ENCODE measurements at regions not wholly inside any gene's neighbourhood (a gene's known extent, or its start where the extent isn't known, plus 50 kb on each side); places are given as distances from the start of the nearest gene placed in this dataset.
"Not testable (repeated sequence)": the region's sequence is repeated elsewhere in the genome, so short reads cannot be mapped to it uniquely, and the experiment has no call there.

GRCh38 chr20:53800418-53800817, 206.8 kb upstream of the ZNF217 start:
- DNase-seq (ENCODE audit: low read depth in 2 of 2), result no peak

GRCh38 chr20:53797085-53797484, 203.4 kb upstream of the ZNF217 start:
- no peak for DNase-seq (ENCODE audit: low read depth in 2 of 2)

DNA sequence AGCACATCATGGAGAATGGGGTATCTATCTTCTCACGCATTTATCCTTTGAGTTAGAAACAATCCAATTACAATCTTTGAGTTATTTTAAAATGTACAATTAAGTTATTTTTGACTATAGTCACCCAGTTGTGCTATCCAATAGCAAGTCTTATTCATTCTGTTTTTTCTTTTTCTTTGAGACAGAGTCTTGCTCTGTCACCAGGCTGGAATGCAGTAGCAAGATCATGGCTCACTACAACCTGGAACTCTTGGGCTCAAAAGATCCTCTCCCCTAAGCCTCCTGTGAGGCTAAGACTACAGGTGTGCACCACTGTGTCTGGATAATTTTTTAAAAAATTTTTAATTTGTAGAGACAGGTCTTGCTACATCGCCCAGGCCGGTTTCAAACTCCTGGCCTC, 201.5 kb upstream of the ZNF217 start:
- DNase-seq (ENCODE audit: low read depth in 2 of 2), result no peak

DNA sequence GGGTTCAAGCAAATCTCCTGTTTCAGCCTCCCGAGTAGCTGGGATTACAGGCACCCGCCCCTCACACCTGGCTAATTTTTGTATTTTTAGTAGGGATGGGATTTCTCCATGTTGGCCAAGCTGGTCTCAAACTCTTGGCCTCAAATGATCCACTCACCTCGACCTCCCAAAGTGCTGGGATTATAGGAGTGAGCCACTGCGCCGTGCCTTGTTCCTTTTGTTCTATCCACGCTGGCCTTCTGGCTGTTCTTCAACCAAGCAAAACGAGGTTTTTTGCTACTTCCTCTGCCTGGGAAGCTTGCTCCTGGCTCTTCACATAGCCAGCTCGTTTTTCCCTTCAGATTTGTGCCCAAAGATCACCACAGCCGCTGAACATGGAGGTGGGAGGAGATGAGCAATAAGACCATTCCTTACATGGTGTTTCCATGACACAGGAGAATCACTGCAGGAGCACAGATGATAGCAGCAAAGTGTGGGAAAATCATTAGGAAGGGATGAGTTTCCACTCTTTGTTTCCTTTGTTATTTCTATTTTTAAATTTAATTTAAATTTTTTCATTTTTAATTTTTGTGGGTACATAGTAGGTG, 201.0 kb upstream of the ZNF217 start:
- DNase-seq (ENCODE audit: low read depth in 2 of 2), result no peak

DNA sequence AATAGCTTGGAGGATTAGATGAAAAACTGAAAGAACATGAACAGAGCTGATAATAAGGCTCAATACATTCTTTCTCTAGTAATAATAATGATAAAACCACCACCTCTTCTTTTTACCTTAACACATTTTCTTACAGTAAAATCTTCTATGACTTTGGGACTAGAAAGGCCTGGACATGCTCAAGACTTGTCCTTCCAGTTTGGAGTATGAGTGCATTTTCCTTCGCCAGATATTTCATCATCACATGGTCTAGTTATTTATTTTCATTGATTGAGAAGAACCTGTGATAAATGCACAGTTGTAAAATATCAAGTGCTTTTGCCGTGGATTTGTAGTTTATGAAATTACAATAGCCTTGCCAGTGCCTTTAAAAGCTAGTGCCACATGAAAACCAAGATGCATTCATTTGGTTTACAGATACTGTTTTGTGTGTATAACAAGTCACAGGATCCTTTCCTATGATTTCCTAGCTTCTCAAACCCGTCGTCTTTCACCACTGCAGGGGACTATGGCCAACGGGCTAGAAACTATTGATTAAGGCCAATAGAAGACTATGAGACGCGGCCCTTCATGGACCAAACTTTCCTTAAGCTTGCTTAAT, 200.2 kb upstream of the ZNF217 start:
- DNase-seq (ENCODE audit: low read depth in 2 of 2), result no peak

DNA sequence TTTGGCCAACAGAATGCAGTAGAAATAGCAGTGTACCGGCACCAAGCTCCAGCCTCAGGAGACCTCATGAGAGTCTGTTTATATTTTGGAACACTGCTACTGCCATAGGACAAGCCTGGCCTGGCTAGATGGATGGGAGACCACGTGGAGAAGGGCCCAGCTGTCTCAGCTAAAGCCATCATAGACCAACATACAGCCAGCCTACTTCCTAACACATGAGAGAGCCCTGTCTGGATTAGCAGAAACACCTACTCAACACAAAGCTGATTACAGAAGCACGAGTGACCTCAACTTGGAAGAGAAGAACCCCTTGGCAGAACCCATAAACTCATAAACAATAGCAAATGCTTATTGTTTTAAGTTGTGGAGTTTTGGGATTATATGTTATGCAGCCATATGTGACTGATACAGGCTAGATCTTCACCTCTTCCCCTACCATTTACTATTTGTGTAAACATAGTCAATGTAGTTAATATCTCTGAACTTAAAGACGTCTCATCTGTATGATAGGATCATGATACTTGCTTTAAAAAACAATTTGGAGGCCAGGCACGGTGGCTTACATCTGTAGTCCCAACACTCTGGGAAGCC, 199.4 kb upstream of the ZNF217 start:
- no peak for DNase-seq (ENCODE audit: low read depth in 2 of 2)

- no peak for DNase-seq (ENCODE audit: low read depth in 2 of 2)
These were observed 196.5 kb upstream of the ZNF217 start for GRCh38 chr20:53789989-53790675.

DNA sequence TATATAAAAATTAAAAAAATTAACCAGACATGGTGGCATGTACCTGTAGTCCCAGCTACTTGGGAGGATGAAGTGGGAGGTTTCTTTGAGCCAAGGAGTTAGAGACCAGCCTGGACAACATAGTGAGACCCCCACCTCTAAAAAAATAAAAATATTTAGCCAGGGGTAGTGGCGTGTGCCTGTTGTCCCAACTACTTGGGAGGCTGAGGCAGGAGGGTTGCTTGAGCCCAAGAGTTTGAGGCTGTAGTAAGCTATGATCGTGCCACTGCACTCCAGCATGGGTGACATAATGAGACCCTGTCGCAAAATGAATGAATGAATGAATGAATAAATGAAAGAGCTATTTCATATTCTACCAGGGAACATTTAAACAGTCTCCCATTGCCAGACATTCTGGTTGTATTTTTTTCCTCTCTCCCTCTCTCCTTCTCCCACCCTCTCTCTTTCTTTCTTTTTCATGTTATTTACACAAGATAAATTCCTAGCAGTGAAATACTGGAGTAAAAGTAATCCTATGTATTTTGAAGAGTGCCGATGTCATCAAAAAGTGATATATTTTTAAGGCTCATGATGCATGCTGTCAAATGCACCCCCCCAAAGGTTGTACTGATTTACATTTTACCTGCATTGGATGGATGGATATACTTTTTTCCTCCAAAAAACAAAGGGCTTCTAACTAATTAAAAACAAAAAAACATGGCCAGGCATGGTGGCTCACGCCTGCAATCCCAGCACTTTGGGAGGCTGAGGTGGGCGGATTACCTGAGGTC, 194.8 kb upstream of the ZNF217 start:
- no peak for DNase-seq (ENCODE audit: low read depth in 2 of 2)

DNA sequence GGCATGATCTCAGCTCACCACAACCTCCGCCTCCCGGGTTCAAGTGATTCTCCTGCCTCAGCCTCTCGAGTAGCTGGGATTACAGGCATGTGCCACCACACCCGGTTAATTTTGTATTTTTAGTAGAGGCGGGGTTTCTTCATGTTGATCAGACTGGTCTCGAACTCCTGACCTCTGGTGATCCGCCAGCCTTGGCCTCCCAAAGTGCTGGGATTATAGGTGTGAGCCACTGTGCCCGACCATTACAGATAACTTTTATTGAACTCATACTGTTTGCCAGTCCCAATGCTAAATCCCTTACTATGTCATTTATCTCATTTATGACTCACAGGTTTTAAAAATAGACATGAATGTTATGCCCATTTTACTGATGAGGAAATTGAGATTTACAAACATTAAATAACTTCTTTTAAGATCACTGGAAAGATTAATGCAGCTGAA, 193.9 kb upstream of the ZNF217 start:
- DNase-seq (ENCODE audit: low read depth in 2 of 2), result not testable (repeated sequence)

DNA sequence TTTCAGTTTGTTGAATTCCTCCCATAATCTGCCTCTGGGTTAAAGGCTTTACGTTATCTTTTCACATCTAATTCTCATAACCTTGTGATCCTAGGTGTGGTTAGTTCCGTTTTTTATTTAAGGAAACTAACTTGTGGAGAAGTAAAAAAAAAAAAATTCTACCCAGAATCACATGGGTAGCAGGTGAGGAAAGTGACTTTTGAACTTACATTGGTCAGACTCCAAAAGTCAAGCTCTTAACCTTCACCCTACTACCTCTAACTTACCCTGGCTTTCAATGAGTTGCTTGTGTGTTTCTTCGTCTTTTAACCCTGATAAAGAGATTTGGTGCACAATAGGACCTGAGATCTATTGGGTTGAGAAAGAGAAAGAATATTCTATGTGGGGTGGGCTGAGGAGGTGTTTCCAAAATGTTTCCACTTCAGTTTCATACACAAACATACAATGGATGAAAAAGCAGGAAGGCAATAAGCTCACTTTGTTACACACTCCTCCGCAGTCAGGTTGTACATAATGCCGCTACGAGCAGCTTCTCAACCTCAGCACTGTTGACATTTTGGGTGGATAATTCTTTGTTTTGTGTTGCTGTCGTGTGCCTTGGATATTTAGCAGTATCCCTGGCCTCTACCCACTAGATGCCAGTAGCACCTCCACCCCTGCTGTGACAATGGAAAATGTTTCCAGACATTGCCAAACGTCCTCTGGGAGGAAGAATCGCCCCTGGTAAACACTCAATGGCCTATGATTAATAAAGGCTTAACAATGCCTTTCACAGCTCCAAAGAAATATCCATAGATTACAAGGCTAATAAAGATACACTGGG, 193.0 kb upstream of the ZNF217 start:
- DNase-seq (ENCODE audit: low read depth in 2 of 2), result no peak

DNA sequence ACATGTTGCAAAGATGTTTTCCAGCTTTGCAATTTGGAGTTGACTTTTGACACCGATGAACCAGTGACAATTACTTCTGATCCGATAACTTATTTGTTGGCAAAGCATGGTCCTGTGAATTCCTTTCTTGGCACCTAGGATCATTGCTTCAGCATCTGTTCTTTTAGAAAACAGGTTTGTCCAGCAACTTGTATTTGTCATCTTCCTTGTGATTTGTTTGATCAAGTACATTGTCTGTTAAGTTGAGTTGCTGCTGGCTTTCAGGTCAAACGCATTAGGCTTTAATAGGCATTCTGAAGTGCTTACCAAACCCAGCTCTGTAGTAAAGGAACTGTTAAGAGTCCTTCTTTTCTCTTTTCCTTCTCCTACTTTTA, 192.4 kb upstream of the ZNF217 start:
- DNase-seq (ENCODE audit: low read depth in 2 of 2), result no peak

GRCh38 chr20:53785320-53785719, 191.7 kb upstream of the ZNF217 start:
- no peak for DNase-seq (ENCODE audit: low read depth in 2 of 2)

- no peak for DNase-seq (ENCODE audit: low read depth in 2 of 2)
These were observed 190.1 kb upstream of the ZNF217 start for GRCh38 chr20:53783768-53784167.

DNA sequence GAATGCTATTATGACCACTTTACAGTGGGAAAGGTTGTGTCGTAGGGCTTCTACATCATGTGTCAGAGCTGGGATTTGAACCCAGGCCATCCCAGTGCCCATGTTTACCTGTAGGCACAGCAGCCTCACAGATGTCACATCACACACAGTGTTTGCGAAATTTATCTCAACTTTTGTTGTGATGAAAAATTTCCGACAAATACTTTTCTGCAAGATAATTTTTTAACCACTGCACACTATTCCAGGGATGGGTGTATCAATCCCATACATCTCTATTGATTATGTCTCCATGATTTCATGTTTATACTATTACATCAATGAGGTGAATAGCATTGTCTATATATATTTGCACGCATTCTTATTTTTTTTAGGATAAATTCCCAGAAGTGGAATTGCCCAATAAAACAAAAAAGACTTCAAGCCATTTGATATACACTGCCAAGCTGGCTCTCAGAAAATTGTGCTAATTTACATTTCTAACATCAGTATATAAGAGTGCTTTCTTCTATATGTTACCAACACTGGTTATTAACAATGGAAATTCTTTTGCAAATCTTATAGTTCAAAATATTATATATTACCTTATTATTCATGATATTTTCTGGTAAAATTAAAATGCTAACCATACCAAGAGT, 189.1 kb upstream of the ZNF217 start:
- no peak for DNase-seq (ENCODE audit: low read depth in 2 of 2)

DNA sequence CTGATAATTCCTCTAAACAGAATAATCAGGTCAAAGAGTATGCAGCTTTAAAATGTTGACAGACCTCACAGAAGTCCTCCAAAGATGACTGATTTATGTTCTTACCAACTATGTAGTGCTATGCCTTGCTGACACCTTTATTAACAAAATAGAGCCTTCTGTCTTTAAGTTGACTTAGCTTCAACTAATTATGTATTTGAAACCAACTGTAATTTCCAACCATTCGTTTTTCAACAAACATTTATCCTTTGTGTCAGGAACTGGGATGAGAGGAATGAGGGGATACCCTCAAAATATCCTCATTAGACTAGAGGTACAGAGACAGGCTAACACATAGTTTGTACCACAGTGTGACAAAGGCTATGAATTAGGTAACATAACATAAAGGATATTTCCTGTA, 186.2 kb upstream of the ZNF217 start:
- no peak for DNase-seq (ENCODE audit: low read depth in 2 of 2)

DNA sequence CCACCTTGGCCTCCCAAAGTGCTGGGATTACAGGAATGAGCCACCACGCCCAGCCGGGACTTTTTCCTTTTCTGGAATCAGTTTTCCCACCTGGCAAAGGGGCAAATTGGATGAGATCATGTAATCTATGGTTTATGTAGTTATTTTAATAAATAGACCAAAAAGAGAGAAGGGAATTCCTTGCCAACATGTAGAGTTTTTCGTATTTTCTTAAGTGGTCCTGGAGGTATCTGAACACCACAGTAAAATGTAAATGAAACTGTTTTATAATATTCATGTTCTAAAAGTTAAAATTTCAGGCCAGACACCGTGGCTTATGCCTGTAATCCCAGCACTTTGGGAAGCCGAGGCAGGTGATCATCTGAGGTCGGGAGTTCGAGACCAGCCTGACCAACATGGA, 185.1 kb upstream of the ZNF217 start:
- DNase-seq (ENCODE audit: low read depth in 2 of 2), result no peak

- no peak for DNase-seq (ENCODE audit: low read depth in 2 of 2)
These were observed 184.4 kb upstream of the ZNF217 start for GRCh38 chr20:53778041-53778516.

DNA sequence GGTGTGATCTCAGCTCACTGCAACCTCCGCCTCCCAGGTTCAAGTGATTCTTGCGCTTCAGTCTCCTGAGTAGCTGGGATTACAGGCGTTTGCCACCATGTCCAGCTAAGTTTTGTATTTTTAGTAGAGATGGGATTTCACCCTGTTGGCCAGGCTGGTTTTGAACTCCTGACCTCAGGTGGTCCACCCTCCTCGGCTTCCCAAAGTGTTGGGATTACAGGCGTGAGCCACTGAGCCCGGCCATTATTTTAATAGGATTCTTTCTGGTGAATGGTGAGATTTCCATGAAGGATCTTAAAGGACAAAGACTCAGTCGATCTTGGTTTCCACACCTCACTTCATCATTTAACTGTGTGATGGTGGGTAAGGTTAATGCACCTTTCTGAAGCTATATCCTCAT, 183.8 kb upstream of the ZNF217 start:
- not testable (repeated sequence) for DNase-seq (ENCODE audit: low read depth in 2 of 2)

DNA sequence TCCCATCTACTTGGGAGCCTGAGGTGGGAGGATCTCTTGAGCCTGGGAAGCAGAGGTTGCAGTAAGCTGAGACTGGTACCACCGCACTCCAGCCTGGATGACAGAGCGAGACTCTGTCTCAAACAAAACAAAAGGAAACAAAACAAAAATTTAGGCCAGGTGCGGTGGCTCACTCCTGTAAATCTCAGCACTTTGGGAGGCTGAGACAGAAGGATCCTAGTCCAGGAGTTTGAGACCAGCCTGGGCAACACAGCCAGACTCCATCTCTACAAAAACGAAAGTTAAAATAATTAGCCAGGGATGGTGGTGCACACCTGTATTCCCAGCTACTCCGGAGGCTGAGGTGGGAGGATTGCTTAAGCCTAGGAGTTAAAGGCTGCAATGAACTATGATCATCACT, 183.2 kb upstream of the ZNF217 start:
- DNase-seq (ENCODE audit: low read depth in 2 of 2), result no peak

DNA sequence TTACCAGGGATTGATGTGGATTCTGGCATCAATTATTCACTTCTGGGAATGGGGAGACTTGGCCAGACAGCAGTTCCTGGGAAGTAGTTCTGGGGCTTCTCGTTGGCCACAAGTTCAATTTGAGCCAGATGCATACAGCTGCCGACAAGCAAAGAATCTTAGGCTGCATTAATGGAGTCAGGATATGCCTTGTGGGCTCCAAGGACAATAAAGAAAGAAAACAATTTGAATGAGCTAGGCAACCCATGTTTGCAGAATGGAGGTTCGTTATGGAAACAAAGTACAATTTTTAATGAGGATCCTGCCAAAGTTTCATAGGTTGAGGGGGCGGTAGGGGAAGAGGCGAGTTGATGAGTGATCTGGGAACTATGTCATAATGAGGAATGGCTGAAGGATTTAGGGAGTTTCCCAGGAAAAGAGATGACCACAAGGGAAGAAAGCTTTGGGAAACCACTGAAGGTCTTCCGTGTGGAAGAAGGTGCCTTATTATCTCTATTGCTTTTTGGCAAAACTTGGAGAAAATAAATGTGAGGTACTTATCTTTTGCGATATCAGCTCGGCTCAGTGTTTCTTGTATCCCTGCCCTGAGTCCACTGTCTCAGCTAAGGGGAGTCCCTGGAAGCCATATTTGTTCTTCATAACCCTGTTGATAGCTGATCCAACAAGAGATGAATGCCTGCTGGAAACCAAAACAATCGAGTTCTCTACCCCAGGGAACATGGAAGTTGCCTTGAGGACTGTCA, 181.0 kb upstream of the ZNF217 start:
- no peak for DNase-seq (ENCODE audit: low read depth in 2 of 2)
